GM23248 (cell line): ENCODE measurements at regions not wholly inside any gene's neighbourhood (a gene's known extent, or its start where the extent isn't known, plus 50 kb on each side); places are given as distances from the start of the nearest gene placed in this dataset.
"Not testable (repeated sequence)": the region's sequence is repeated elsewhere in the genome, so short reads cannot be mapped to it uniquely, and the experiment has no call there.

Source experiments
- DNase-seq: peaks from one replicate; pipeline ENCODE4 v3.0.0-alpha.2; 2015
- H2AFZ ChIP-seq: fragments of 200-600 bp; sonication (generic); 2 replicates; pipeline ENCODE4 v1.6.1; 2016; ENCODE audit warnings: antibody characterized with exemption
- H3F3A ChIP-seq: fragments of 200-600 bp; sonication (generic); 2 replicates; pipeline ENCODE4 v1.6.1; 2016; ENCODE audit warnings: mild to moderate bottlenecking, antibody characterized with exemption, mixed run types; ENCODE audit not compliant: insufficient read depth
- H3K27ac ChIP-seq: fragments of 200-600 bp; sonication (generic); 2 replicates; pipeline ENCODE4 v1.5.1; 2016; ENCODE audit warnings: mild to moderate bottlenecking
- H3K27me3 ChIP-seq: fragments of 200-600 bp; sonication (generic); replicated peaks from 2 replicates; pipeline ENCODE4 v1.6.1; 2016; ENCODE audit warnings: mild to moderate bottlenecking; ENCODE audit not compliant: insufficient read depth
- H3K36me3 ChIP-seq: fragments of 200-600 bp; sonication (generic); 2 replicates; pipeline ENCODE4 v1.6.1; 2016; ENCODE audit warnings: low read depth, mild to moderate bottlenecking
- H3K4me1 ChIP-seq: fragments of 200-600 bp; sonication (generic); 2 replicates; pipeline ENCODE4 v1.6.1; 2016; ENCODE audit warnings: mild to moderate bottlenecking; ENCODE audit not compliant: insufficient read depth
- H3K4me2 ChIP-seq: fragments of 200-600 bp; sonication (generic); one replicate; pipeline ENCODE4 v1.6.1; 2016; ENCODE audit warnings: mild to moderate bottlenecking; ENCODE audit not compliant: unreplicated experiment
- H3K4me3 ChIP-seq: fragments of 200-600 bp; sonication (generic); 2 replicates; pipeline ENCODE4 v1.5.1; 2016; ENCODE audit warnings: mild to moderate bottlenecking
- H3K79me2 ChIP-seq: fragments of 200-600 bp; sonication (generic); 2 replicates; pipeline ENCODE4 v1.6.1; 2016; ENCODE audit warnings: mild to moderate bottlenecking; ENCODE audit not compliant: insufficient read depth
- H3K9ac ChIP-seq: fragments of 200-600 bp; sonication (generic); 2 replicates; pipeline ENCODE4 v1.6.1; 2016; ENCODE audit warnings: mild to moderate bottlenecking
- H3K9me2 ChIP-seq: fragments of 200-600 bp; sonication (generic); 2 replicates; pipeline ENCODE4 v1.6.1; 2016; ENCODE audit warnings: mixed run types, mild to moderate bottlenecking, moderate library complexity; ENCODE audit not compliant: insufficient read depth
- H3K9me3 ChIP-seq: fragments of 200-600 bp; sonication (generic); one replicate; pipeline ENCODE4 v1.6.1; 2017; ENCODE audit warnings: low read depth
- H4K20me1 ChIP-seq: fragments of 200-600 bp; sonication (generic); 2 replicates; pipeline ENCODE4 v1.6.0; 2016; ENCODE audit not compliant: insufficient read depth
- EZH2 ChIP-seq: fragments of 200-600 bp; sonication (generic); IDR thresholded peaks from 2 replicates; pipeline ENCODE4 v1.6.1; 2018; ENCODE audit warnings: antibody characterized with exemption, mild to moderate bottlenecking; ENCODE audit not compliant: insufficient read depth, poor library complexity, severe bottlenecking
- EZH2phosphoT487 ChIP-seq: fragments of 200-600 bp; sonication (generic); IDR thresholded peaks from 2 replicates; pipeline ENCODE4 v1.6.1; 2018; ENCODE audit warnings: antibody characterized with exemption, moderate library complexity, mild to moderate bottlenecking, low read depth; ENCODE audit not compliant: insufficient read depth
- WGBS, 2 experiments: methylation state at CpG; one replicate each; pipeline ENCODE4 v1.1.6; 2015 to 2017; ENCODE audit warnings: low lambda C conversion rate in 2 of 2, low coverage in 1 of 2; ENCODE audit errors: missing lambda C conversion rate in 2 of 2; 5-methylcytosine and 5-hydroxymethylcytosine counted together
- in situ Hi-C: fragments of 300-500 bp; cut with MboI; formaldehyde crosslinking; loops from 2 replicates; pipeline ENCODE4 v1.15.0; 2020

DNA sequence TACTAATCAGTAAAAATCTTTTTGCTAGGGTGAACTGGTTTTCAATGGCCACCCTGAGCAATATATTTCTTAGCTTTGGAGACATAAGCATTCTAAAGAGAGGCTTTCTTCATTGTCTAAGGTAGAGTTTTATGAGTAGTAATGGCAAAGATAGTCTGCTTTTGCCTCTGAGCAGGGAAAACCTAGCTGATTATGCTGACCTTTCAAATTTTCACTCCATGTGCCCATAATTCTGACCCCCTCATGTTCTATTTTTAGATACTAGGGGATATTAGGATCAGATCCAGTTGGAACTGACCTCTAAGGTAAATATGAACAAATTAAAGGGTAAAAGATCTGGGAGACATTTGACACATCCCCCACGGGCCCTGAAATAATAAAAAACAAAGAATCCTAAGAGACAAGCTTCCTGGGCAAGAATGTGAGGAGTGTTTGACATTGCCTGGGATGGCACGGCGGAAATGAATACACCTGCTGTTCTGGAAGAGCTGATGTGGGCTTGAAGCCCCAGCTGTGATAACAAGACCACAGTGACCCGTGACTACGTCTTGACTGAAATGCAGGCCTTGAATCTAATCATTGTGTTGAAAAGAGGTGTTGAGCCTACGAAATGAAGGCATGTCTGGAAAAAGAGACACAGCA, 392.1 kb upstream of the FRG1 start:
- no peak for TF ChIP-seq EZH2
- TF ChIP-seq EZH2phosphoT487: no peak
- Histone ChIP-seq H4K20me1 (no peaks in the 10 kb centered on the region), H3K9me2 (no peaks in the 10 kb centered on the region), H2AFZ (no peak overlapping the region), H3K4me3 (no peak overlapping the region), H3K4me1 (no peaks in the 10 kb centered on the region), H3K9ac (no peak overlapping the region), H3K79me2 (no peaks in the 10 kb centered on the region), H3K27ac (no peak overlapping the region), H3K27me3 (no peaks in the 10 kb centered on the region), H3K36me3 (no peaks in the 10 kb centered on the region), H3K9me3 (no peaks in the 10 kb centered on the region), H3K4me2 (no peak overlapping the region), H3F3A (no peaks in the 10 kb centered on the region)
- WGBS, 2 experiments: 4 to 8% methylated on average over 6 of the region's 6 CpGs
- DNase-seq: no peak
- in situ Hi-C loops: no loop called here

DNA sequence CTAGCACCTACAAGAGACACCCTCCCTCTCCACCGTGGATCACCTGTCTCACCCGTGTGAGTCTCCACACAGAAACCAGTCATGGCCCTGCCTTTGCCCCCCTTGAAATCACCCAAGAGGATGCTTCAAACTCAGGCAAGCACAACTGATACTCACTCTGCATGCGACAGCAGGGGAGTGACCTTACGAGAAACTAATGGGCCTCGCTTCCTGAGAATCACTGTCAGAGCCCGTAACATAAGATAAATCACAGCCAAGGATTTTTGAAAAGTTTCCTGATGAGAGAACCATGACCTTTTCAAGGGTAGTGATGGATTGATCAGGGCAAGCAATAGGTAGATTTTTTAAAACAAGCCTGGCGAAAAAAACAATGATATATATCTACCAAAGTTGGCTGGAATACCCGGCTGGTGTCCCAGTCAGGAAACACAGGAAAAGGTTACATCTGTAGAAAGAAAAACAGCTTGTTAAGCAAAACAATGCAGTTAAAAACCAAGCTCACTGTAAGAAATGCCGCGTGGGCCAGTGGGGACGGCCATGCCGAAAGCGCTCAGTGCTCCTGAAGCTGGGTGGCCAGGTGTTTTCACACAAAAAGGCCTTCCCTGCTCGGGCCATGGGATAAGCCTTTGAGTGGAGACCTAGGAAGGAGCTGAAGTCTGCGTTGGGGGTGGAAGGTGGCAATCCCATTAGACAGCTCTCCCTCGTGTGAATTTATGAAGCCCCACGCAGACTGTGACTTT, 388.6 kb upstream of the FRG1 start:
- H3K27ac ChIP-seq, H3K9me2 ChIP-seq, H3F3A ChIP-seq, H3K79me2 ChIP-seq, H4K20me1 ChIP-seq, H3K4me2 ChIP-seq, H2AFZ ChIP-seq, H3K9ac ChIP-seq, in situ Hi-C loops, DNase-seq, H3K4me1 ChIP-seq, H3K36me3 ChIP-seq, H3K4me3 ChIP-seq, H3K9me3 ChIP-seq, H3K27me3 ChIP-seq: not testable (repeated sequence)
- 41 to 42% methylated on average over 13 to 17 of the region's 17 CpGs for WGBS, 2 experiments

DNA sequence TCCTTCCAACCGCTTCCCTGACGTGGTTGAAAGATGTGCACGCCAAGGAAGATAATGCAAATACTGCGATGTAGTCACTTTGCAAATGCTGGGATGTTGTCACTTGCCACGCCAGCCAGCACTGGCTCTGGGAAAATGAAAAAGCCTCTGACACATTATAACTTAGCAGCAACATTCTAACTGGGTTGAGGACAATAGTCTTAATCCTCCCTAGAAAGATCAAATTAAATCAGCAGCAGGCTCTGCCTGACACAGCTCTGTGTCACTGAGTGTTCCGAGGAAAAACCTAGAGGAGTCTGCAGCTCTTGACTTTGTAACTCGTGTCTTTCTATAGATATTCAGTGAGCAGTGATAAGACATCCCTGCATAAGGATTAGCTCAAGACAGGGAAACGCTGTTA, 380.1 kb upstream of the FRG1 start:
- H3F3A ChIP-seq, H3K4me3 ChIP-seq, H2AFZ ChIP-seq, H4K20me1 ChIP-seq, H3K27me3 ChIP-seq, H3K9me2 ChIP-seq, H3K79me2 ChIP-seq, H3K36me3 ChIP-seq, H3K9ac ChIP-seq, DNase-seq, H3K9me3 ChIP-seq, H3K4me2 ChIP-seq, H3K4me1 ChIP-seq, in situ Hi-C loops, H3K27ac ChIP-seq: not testable (repeated sequence)
- WGBS, 2 experiments: 24 to 31% methylated on average over 8 of the region's 8 CpGs

DNA sequence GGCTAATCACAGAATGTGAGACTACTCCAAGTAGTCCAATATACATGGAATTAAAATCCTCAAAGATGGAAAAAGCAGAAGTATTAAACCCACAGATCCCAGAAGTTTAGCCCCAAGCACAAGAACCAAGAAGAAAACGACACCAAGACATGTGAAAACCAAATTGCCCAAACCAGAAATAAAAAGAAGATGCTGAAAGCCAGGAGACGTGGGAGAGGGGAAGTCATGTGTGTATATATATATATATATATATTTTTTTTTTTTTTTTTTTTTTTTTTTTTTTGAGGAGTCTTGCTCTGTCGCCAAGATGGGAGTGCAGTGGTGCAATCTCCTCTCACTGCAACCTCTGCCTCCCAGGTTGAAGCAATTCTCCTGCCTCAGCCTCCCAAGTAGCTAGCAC, 376.9 kb upstream of the FRG1 start:
- H3K9ac ChIP-seq, H2AFZ ChIP-seq, H3K36me3 ChIP-seq, H3K4me3 ChIP-seq, H3K4me1 ChIP-seq, H3K27me3 ChIP-seq, H3F3A ChIP-seq, H4K20me1 ChIP-seq, in situ Hi-C loops, H3K4me2 ChIP-seq, H3K9me3 ChIP-seq, DNase-seq, H3K27ac ChIP-seq, H3K79me2 ChIP-seq, H3K9me2 ChIP-seq: not testable (repeated sequence)
- 0 to 18% methylated on average over 1 to 3 of the region's 3 CpGs for WGBS, 2 experiments

DNA sequence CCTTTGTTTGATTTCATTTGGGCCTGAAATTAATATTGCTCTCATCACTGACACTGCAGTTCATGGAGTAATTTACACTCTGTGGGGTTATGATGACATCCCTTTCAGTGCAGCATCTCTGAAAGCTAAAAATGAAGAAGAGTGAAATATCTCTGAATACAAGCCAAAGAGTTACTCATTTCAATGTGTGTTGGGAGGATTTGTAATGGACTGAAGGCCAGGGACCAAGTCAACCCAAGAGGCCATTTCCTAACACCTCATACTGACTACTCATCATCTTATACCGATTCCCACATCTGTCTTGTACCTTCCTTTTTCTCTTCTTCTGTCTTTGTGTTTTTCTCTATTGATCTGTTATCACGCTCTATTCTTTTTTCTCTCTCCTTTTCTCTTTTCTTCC, 374.4 kb upstream of the FRG1 start:
- H2AFZ ChIP-seq, H3K79me2 ChIP-seq, H3K27ac ChIP-seq, H3K4me1 ChIP-seq, H3K9ac ChIP-seq, in situ Hi-C loops, H3F3A ChIP-seq, H3K9me3 ChIP-seq, H3K36me3 ChIP-seq, H3K27me3 ChIP-seq, H3K9me2 ChIP-seq, H4K20me1 ChIP-seq, H3K4me2 ChIP-seq, DNase-seq, H3K4me3 ChIP-seq: not testable (repeated sequence)
- 5 to 10% methylated on average over 2 of the region's 2 CpGs for WGBS, 2 experiments

DNA sequence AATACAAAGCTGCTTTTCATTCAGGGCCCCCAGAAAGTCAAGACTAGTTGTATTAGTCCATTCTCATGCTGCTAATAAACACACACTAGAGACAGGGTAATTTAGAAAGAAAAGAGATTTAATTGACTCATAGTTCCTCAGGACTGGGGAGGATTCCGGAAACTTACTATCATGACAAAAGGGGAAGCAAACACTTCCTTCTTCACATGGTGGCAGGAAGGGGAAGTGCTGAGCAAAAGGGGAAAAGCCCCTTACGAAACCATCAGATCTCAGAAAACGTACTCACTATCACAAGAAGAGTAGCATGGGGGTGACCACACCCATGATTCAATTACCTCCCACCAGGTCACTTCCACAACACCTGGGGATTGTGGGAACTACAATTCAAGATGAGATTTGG, 373.8 kb upstream of the FRG1 start:
- H3K4me1 ChIP-seq, DNase-seq, H3K9me3 ChIP-seq, H3K36me3 ChIP-seq, H3K4me2 ChIP-seq, H3K27me3 ChIP-seq, H2AFZ ChIP-seq, in situ Hi-C loops, H3K9ac ChIP-seq, H3F3A ChIP-seq, H3K4me3 ChIP-seq, H3K79me2 ChIP-seq, H4K20me1 ChIP-seq, H3K9me2 ChIP-seq, H3K27ac ChIP-seq: not testable (repeated sequence)
- WGBS, 2 experiments: 16 to 31% methylated on average over 3 of the region's 3 CpGs

DNA sequence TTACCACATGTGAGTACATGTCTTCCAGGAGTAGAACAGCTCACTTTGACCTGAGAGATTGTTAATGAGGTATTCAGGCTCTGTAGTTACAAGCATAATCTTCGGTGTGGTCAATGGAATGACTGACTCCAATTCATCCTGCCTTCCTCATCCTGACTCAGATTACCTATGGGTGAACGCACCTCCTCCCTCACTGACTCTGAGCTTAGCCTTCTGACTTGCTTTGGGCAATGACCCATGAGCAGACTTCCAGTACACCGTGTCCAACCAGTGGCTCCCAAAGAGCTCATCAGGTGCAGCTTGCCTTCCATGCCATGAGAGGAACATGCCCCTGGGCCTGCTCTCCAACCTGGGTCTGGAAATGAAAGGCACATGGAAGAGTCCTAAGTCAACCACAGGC, 361.0 kb upstream of the FRG1 start:
- in situ Hi-C loops: not testable (repeated sequence)
- 19 to 35% methylated on average over 3 of the region's 3 CpGs for WGBS, 2 experiments

More for the DNA sequence above, 361.0 kb upstream of the FRG1 start:
- H3K4me2 ChIP-seq, H3K4me1 ChIP-seq, H3F3A ChIP-seq, H3K79me2 ChIP-seq, H3K9ac ChIP-seq, H3K36me3 ChIP-seq, H3K27me3 ChIP-seq, H2AFZ ChIP-seq, H3K9me2 ChIP-seq, H4K20me1 ChIP-seq, H3K9me3 ChIP-seq, H3K27ac ChIP-seq, H3K4me3 ChIP-seq, DNase-seq: not testable (repeated sequence)
